ENCODE measurements at regions not wholly inside any gene's neighbourhood (a gene's known extent, or its start where the extent isn't known, plus 50 kb on each side); places are given as distances from the start of the nearest gene placed in this dataset.

DNA sequence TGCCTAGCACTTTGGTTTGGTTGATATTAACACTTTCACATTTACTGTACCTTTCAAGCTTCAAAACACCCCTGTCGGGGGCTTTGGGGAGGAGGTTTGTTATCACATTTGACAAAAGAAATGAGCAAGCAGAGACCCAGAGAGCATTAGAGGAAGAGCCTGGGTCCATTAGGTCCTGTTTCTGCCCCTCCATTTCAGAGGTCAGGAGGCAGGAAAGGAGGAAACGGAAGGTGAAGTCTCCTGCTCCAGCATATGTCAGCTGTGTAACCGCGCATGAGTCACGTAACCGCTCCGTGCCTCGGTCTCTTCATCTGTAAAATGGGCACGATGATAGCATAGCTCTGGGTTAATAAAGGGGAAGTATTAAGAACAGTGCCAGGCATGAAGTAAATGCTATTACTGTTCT is 201.9 kb upstream of the BCOR start:
- Mint-ChIP-seq H3K27me3 (ENCODE audit: low read depth) (peaks cover 36% of the 10 kb centered on the region), H3K4me1 (ENCODE audit: low read depth) (peaks cover 38% of the 10 kb centered on the region), H3K4me3 (peak overlapping the region; percentile 52 to 58), H3K9me3 (no peaks in the 10 kb centered on the region), H3K27ac (no peak overlapping the region), H3K36me3 (ENCODE audit: insufficient read depth in 2 of 2) (no peaks in the 10 kb centered on the region)
- peak; percentile 36 to 47 for ATAC-seq (replicated peaks in 1 of 2)
- peak; percentile 8 to 27 for DNase-seq

DNA sequence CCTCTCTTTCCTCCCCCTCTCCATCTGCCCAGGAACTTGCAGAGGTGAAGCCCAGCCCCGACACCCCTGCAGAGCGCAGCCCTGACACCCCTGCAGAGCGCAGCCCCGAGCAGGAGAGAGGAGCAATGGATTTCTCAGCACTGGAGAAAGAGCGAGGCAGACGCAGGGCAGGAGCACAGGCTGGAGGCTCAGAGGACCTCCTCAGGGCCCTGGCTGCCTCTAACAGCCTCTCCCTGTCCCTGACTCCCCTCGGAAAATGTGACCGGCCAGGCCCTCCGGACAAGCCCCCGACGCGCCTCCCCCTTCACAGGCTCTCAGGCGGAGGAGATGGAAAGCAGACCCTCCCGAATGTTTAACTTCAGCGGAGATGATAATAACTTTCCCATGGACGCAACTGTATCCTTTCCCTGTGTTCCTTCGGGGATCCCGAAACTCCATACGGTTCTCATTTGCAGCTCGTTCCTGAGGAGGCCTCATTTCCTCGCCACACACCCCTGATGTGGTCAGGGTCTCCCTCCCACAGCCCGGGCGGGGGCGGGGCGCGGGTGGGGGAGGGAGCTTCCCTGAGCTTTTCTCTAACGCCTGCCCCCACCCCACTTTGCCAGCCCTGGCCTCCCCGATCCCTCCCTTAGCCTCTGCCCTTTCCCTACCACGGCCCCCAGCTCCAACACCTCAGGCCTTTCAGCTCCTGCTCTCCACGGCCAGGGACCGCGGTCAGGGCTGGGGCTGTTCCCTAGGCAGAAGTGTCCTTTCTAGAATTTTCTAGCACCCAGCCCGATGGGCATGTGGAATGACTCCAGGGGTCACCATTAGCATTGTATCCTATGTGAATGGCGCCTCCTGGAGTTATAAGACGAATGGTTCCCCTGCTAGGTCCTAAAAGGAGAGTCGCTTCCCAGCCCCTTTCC is 201.1 kb upstream of the BCOR start:
- H3K4me1 Mint-ChIP-seq (ENCODE audit: low read depth), result peaks cover 34% of the 10 kb centered on the region
- ATAC-seq (replicated peaks in 1 of 2) (no peak), DNase-seq (no peak)
- peak overlapping the region; percentile 52 to 58 for H3K4me3 Mint-ChIP-seq
- no peaks in the 10 kb centered on the region for H3K36me3 Mint-ChIP-seq (ENCODE audit: insufficient read depth in 2 of 2)
- H3K27ac Mint-ChIP-seq, result no peak overlapping the region
- H3K27me3 Mint-ChIP-seq (ENCODE audit: low read depth), result peaks cover 36% of the 10 kb centered on the region
- no peaks in the 10 kb centered on the region for H3K9me3 Mint-ChIP-seq

DNA sequence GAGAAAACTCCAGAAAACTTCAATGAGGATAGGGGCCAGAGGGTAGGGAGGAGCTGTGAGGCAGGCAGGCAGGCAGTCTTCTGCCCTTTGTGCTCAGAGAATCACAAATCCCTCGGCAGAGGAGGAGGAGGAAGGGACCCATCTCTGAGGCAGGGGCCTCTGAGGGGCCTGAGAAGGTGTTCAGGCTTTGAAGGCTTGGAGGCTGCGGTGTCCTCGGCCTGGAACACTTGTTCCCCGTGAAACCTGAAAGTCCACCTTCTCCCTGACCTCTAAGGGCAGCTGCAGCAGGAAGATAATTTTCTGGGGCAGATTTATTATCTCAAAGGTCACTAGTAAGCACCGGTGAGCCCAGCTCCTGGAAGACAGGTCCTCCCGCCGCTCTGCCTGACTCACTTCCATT is 200.3 kb upstream of the BCOR start:
- H3K27ac Mint-ChIP-seq, result no peak overlapping the region
- peaks cover 26% of the 10 kb centered on the region for H3K4me1 Mint-ChIP-seq (ENCODE audit: low read depth)
- no peaks in the 10 kb centered on the region for H3K9me3 Mint-ChIP-seq
- H3K36me3 Mint-ChIP-seq (ENCODE audit: insufficient read depth in 2 of 2), result no peaks in the 10 kb centered on the region
- DNase-seq (no peak), ATAC-seq (replicated peaks in 1 of 2) (no peak)
- H3K4me3 Mint-ChIP-seq, result no peak overlapping the region
- H3K27me3 Mint-ChIP-seq (ENCODE audit: low read depth), result peaks cover 36% of the 10 kb centered on the region

DNA sequence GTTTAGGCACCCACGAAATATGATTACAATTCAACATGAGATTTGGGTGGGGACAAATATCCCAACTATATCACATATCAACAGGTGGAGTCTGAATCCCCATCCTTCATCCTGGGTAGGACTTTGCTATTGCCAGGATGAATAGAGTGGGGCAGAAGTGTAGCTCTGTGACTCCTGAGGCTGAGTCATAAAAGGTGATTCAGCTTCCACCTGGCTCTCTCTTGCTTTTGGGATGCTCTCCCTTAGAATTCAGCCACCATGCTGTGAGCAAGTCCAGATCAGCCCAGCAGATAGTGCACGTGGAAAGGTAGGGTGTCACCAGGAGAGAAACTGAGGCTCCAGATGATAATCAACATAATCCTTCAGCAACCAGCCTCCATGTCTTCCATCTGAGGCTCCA is 193.8 kb upstream of the BCOR start:
- H3K4me3 Mint-ChIP-seq, result no peak overlapping the region
- DNase-seq (no peak), ATAC-seq (replicated peaks in 1 of 2) (no peak)
- no peak overlapping the region for H3K27ac Mint-ChIP-seq
- H3K4me1 Mint-ChIP-seq (ENCODE audit: low read depth), result no peaks in the 10 kb centered on the region
- H3K27me3 Mint-ChIP-seq (ENCODE audit: low read depth), result peaks cover 10% of the 10 kb centered on the region
- H3K36me3 Mint-ChIP-seq (ENCODE audit: insufficient read depth in 2 of 2), result peaks cover 0 to 2% of the 10 kb centered on the region in 2 donors
- H3K9me3 Mint-ChIP-seq, result peaks cover 0 to 5% of the 10 kb centered on the region in 2 donors

DNA sequence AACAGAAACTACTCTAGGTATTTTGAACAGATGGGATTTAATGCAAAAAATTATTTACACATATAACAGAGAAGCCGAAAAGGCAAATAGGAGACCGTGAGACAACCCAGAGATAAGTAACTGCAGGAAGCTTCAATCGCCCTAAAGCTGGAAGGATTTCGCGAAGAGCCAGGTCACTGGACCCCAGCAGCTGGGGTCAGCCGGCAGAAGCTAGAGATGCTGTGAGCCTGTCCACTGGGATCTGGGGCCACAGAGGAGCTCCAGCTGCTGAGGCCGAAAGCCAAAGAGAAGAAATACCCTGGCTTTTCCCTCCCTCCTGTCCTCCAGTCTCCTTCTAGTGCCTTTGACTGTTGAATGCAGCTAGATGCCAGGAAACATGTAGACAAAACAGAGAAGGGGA is 192.8 kb upstream of the BCOR start:
- H3K4me3 Mint-ChIP-seq, result no peak overlapping the region

DNA sequence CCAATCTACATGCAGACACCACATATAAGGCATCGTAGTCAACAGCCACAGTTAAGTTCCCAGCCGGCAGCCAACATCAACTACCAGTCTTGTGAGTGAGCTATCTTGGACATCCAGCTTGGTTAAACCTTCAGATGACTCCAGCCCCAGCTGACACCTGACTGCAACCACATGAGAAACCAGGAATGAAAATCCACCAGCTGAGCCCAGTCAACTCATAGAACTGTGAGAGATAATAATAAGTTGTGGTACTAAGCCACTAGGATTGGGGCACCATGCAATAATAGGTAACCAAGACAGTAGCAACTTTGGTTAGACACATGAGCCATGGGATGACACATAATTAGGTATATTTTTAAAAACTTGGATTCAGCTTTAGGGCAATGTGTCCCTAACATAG is 188.1 kb upstream of the BCOR start:
- peaks cover 6 to 7% of the 10 kb centered on the region in 2 donors for H3K9me3 Mint-ChIP-seq
- peaks cover 15% of the 10 kb centered on the region for H3K4me1 Mint-ChIP-seq (ENCODE audit: low read depth)
- DNase-seq, result no peak
- H3K36me3 Mint-ChIP-seq (ENCODE audit: insufficient read depth in 2 of 2), result peaks cover 7 to 8% of the 10 kb centered on the region in 2 donors
- no peak overlapping the region for H3K27ac Mint-ChIP-seq
- peak; percentile 18 to 32 for ATAC-seq (replicated peaks in 1 of 2)
- H3K4me3 Mint-ChIP-seq, result no peak overlapping the region
- peaks cover 6% of the 10 kb centered on the region for H3K27me3 Mint-ChIP-seq (ENCODE audit: low read depth)

More for the DNA sequence above, 192.8 kb upstream of the BCOR start:
- peaks cover 3 to 5% of the 10 kb centered on the region in 2 donors for H3K9me3 Mint-ChIP-seq
- peaks cover 6% of the 10 kb centered on the region for H3K27me3 Mint-ChIP-seq (ENCODE audit: low read depth)
- ATAC-seq (replicated peaks in 1 of 2) (no peak), DNase-seq (no peak)
- H3K36me3 Mint-ChIP-seq (ENCODE audit: insufficient read depth in 2 of 2), result peaks cover 4% of the 10 kb centered on the region in 2 donors
- H3K4me1 Mint-ChIP-seq (ENCODE audit: low read depth), result no peaks in the 10 kb centered on the region
- no peak overlapping the region for H3K27ac Mint-ChIP-seq

DNA sequence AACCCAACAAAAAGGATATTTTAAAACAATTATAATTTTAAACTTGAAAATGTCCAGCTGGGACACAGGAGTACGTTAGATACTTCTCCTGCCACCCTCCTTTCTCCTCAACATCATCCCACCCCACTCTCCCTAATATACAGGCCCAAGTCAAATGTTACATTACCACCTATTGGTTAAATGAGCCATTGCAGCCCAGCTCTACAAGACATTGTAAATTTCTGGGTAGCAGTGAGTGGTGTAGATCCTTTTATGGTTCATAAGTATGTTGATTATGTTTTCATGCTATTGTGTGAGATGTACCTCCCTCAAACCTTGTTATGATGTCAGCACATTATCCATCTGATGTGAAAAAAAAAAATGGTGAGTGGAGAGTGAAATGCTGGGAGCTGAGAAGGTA is 187.1 kb upstream of the BCOR start:
- ATAC-seq (replicated peaks in 1 of 2) (no peak), DNase-seq (no peak)
- Mint-ChIP-seq H3K27me3 (ENCODE audit: low read depth) (peaks cover 6% of the 10 kb centered on the region), H3K4me3 (no peak overlapping the region), H3K36me3 (ENCODE audit: insufficient read depth in 2 of 2) (peaks cover 7% of the 10 kb centered on the region in 2 donors), H3K27ac (no peak overlapping the region), H3K4me1 (ENCODE audit: low read depth) (peaks cover 16% of the 10 kb centered on the region), H3K9me3 (peaks cover 5 to 7% of the 10 kb centered on the region in 2 donors)

DNA sequence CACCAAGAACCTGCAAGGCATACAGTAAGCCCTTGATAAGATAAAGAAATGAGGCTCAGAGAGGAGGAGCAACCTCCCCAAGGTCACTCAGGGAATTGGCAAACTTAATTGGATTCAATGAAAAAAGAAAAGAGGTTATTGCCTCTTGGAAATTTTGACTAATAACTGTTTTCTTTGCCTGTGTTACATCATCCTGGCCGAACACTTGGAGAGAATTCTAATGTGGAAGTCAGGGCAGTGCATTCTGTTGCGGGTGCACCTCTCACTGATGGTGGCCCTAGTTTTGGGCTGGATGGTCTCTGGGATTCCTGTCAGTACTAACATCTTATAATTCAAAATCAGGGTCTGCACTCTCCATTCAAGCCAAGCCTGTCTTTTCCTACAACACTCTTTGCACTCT is 186.2 kb upstream of the BCOR start:
- Mint-ChIP-seq H3K36me3 (ENCODE audit: insufficient read depth in 2 of 2) (peaks cover 7% of the 10 kb centered on the region in 2 donors), H3K4me3 (no peak overlapping the region), H3K27me3 (ENCODE audit: low read depth) (peaks cover 6% of the 10 kb centered on the region), H3K9me3 (peaks cover 5 to 7% of the 10 kb centered on the region in 2 donors), H3K27ac (no peak overlapping the region), H3K4me1 (ENCODE audit: low read depth) (peaks cover 21% of the 10 kb centered on the region)
- DNase-seq (no peak), ATAC-seq (replicated peaks in 1 of 2) (no peak)

DNA sequence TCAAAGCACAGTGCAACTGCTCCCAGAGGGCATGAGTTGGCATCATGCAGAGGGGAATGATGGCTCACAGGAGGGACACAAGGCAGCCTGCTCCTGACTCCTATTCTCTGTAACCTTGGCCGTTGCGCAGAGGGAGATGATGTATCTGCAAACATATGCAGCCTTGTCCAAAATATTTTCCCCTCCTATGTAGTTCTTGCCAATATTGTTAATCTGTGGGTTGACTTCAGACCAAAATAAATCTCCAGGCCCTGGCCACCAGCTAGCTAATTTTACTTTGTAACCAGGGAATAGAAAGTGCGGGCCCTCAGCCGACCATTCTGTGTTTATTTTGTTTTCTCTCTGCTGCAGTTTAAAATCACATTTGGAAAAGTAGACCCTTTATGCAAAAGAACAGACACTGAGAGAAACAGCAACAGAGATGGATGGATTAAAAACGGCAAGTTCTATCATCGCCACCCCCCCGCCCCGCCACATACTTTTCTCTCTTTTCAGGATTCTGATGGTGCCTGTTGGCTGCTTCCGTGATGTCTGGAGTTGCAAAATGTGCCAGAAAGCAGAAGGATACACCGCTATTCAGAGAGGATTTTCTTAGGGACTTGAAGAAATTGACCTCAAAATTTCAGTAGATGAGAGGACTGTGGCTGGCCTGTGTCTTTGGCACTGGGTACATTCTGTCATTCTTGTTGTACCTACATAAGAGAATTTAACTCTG is 185.3 kb upstream of the BCOR start:
- no peak for ATAC-seq (replicated peaks in 1 of 2)

DNA sequence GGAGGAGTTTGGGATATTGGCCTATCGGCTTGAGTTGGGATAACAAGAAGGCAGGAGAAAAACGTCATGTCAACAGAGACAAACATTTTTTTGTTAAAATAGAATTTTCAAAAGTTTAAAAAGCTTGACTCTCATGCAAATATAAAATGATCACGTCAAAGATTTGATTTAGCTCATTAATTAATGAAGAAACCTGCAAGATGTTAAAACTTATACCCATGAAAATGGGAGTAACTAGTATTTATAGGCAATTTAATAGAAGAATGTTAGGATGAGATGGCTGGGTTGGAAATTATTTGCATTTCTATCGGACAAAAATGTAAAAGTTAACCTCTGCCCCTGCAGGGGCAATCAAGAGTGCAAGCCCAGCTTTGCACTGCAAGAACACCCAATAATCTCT is 184.6 kb upstream of the BCOR start:
- H3K36me3 Mint-ChIP-seq (ENCODE audit: insufficient read depth in 2 of 2), result peaks cover 7% of the 10 kb centered on the region in 2 donors
- peaks cover 11% of the 10 kb centered on the region for H3K27me3 Mint-ChIP-seq (ENCODE audit: low read depth)
- no peak for ATAC-seq (replicated peaks in 1 of 2)
- DNase-seq, result no peak
- peaks cover 36% of the 10 kb centered on the region for H3K4me1 Mint-ChIP-seq (ENCODE audit: low read depth)
- H3K4me3 Mint-ChIP-seq, result no peak overlapping the region
- H3K9me3 Mint-ChIP-seq, result peaks cover 2 to 7% of the 10 kb centered on the region in 2 donors
- H3K27ac Mint-ChIP-seq, result no peak overlapping the region

More for the DNA sequence above, 185.3 kb upstream of the BCOR start:
- peaks cover 30% of the 10 kb centered on the region for H3K4me1 Mint-ChIP-seq (ENCODE audit: low read depth)
- no peak overlapping the region for H3K4me3 Mint-ChIP-seq
- H3K27ac Mint-ChIP-seq, result no peak overlapping the region
- H3K27me3 Mint-ChIP-seq (ENCODE audit: low read depth), result peaks cover 11% of the 10 kb centered on the region
- H3K36me3 Mint-ChIP-seq (ENCODE audit: insufficient read depth in 2 of 2), result peaks cover 7% of the 10 kb centered on the region in 2 donors
- DNase-seq, result no peak
- H3K9me3 Mint-ChIP-seq, result peaks cover 5 to 7% of the 10 kb centered on the region in 2 donors

DNA sequence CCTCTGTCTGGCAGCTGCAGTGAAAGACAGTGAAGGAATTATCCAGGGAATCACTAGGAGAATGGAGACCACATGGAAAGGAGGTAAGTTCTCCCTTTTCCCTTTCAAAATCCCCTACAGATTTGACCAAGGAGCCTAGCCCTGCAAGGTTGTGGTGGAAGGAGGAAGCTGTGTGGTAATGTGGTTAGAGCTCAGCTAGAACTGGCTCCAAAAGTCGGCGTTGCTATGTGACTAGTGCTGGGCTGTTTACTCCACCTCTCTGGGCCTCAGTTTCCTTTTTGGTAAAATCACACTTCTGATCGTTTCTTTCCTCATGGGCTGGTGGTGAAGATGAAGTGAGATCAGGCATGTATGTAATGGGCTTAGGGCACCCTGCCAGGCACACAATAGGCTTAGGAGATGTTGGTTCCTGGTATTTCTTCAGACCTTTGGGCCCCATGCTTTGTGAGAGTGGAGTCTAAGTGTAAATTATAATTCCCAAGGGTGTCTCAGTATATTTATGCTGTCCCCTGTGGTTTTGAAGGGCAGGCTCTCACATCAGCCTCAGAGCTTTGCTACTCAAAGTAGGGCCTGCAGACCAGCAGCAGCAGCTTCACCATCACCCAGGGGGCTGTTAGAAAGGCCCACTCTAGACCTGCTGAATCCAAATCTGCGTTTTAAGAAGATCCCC is 183.7 kb upstream of the BCOR start:
- Mint-ChIP-seq H3K4me3 (peak overlapping the region; percentile 24 to 37), H3K36me3 (ENCODE audit: insufficient read depth in 2 of 2) (peaks cover 7% of the 10 kb centered on the region in 2 donors), H3K27me3 (ENCODE audit: low read depth) (peaks cover 11% of the 10 kb centered on the region), H3K9me3 (peaks cover 2 to 7% of the 10 kb centered on the region in 2 donors), H3K4me1 (ENCODE audit: low read depth) (peaks cover 36% of the 10 kb centered on the region), H3K27ac (no peak overlapping the region)
- ATAC-seq (replicated peaks in 1 of 2) (peak; percentile 51 to 70), DNase-seq (peak; percentile 29 to 31)

DNA sequence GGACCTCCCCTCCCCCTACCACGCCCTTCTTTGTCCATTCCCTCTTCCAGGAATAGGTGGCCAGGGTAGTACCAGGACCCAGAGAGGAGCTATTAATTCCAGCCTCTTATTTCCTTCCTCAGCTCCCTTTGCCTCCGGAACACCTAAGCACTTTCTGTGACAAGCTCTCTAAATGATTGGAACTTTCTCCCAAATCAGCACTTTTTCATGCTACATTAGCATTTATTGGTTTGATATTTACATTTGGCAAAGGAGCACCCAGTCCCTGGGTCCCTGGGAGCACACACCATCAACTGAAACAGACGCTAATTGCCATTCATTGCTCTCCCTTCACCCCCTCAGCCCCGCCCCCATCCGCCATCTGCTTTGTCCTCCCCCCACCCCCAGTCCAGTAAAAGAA is 182.0 kb upstream of the BCOR start:
- no peaks in the 10 kb centered on the region for H3K36me3 Mint-ChIP-seq (ENCODE audit: insufficient read depth in 2 of 2)
- DNase-seq (no peak), ATAC-seq (replicated peaks in 1 of 2) (no peak)
- H3K4me1 Mint-ChIP-seq (ENCODE audit: low read depth), result peaks cover 36% of the 10 kb centered on the region
- peaks cover 11% of the 10 kb centered on the region for H3K27me3 Mint-ChIP-seq (ENCODE audit: low read depth)
- H3K9me3 Mint-ChIP-seq, result peaks cover 0 to 2% of the 10 kb centered on the region in 2 donors
- H3K27ac Mint-ChIP-seq, result no peak overlapping the region
- no peak overlapping the region for H3K4me3 Mint-ChIP-seq

DNA sequence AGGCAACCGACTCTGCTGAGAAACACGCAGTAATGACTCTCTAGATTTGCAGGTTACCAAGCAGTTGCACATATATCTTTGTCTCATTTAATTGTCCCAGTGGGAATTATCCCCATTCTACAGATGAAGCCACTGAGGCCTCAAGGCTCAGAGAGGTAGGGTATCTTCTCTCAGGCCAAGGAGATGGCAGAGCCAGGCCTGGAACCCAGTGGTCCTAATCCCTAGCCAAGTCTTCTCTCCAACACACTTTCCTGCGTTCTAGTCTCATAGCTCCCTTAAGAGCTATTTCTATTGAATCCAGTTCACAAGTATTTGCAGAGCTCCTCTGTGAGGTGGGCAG is 181.3 kb upstream of the BCOR start:
- no peak overlapping the region for H3K27ac Mint-ChIP-seq
- no peaks in the 10 kb centered on the region for H3K36me3 Mint-ChIP-seq (ENCODE audit: insufficient read depth in 2 of 2)
- no peak overlapping the region for H3K4me3 Mint-ChIP-seq
- peaks cover 11% of the 10 kb centered on the region for H3K27me3 Mint-ChIP-seq (ENCODE audit: low read depth)
- H3K9me3 Mint-ChIP-seq, result peaks cover 0 to 2% of the 10 kb centered on the region in 2 donors
- ATAC-seq (replicated peaks in 1 of 2) (no peak), DNase-seq (no peak)
- peaks cover 36% of the 10 kb centered on the region for H3K4me1 Mint-ChIP-seq (ENCODE audit: low read depth)
